GM21360 (cell line): ENCODE measurements at regions not wholly inside any gene's neighbourhood (a gene's known extent, or its start where the extent isn't known, plus 50 kb on each side); places are given as distances from the start of the nearest gene placed in this dataset.

Source experiments
- ATAC-seq: cut with Tn5 transposase; IDR thresholded peaks from one replicate; pipeline ENCODE4 v1.9.1; 2021; ENCODE audit warnings: mild to moderate bottlenecking, moderate library complexity; ENCODE audit not compliant: unreplicated experiment

DNA sequence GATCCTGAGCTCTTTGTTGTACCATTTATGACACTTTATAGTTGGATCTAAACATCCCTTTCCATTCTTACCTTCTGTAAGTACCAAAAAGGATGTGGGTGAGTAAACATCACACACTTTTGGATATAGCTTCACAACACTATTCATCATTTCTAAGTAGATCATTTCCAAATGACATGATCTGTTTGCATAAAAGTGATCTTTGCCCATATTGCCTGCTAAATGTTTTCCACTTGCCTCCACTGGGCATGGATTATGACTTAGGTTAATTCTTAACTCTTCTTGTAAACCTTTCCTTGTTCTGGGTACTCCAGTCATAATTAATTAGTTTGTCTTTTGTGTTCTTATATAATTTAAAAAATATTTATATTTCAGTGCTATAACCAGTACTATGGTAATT lies 244.9 kb upstream of the AGA start:
- no peak for ATAC-seq

GRCh38 chr4:177692907-177693306 lies 250.7 kb upstream of the AGA start:
- no peak for ATAC-seq

DNA sequence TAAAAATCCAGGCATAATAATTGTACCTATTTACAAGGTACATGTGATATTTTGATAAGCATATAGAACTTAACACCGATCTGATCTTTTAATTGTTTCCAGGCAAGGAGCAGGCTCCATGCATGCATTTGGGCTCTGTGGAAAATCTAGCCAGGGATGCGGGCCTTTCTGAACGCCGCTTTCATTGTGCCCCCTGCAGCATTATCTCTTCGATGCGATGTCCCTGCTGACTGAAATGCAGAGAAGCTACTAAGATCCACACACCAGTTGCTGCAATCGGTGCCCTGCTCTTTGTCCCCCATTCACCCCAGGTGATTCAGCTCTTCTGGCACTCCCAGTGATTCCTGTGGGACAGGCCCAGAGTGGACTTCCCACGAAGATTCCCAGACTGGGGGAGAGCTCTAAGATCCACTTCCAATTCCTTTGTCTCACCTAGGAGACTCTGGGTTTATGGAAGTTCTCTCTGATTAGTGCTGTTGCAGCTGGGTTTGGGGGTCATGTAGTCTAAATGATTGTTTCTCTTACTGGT lies 254.3 kb upstream of the AGA start:
- ATAC-seq, result no peak

DNA sequence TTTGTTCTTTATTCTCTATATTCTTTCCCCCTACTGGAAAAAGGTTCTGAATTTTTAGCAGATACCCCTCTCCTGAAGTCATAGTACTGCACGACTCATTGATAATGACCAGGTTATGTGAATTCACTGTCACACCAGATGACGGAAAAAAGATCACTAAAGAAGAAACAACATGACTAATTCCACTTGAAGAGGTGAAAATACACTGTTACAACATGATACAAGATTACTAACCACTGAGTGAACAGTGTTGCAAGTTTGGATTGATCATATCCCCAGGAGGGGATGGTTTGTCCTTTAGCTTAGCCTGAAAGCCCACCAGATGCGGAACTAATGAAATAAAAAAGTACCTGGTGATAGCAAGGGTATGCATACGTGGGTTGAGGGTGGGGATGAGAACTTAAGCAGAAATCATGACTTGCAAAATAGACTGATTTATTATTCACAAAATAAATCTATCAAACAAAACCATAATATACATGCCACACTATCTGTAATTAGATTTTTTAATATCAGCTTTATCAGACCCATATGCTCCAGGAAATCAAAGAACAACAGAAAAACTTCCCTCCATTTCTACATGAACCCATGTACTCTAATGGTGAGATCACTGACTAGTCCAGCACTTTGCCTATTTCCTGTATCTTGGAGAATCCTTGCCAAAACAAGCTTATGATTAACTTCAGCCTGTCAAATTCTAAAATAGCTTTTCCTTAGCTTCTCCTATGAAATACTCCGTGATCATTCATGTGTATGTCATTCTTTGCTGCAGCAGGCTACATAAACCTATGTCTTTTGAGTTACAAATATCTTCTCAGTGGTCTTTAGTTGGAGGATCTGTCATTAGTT lies 257.4 kb upstream of the AGA start:
- no peak for ATAC-seq

DNA sequence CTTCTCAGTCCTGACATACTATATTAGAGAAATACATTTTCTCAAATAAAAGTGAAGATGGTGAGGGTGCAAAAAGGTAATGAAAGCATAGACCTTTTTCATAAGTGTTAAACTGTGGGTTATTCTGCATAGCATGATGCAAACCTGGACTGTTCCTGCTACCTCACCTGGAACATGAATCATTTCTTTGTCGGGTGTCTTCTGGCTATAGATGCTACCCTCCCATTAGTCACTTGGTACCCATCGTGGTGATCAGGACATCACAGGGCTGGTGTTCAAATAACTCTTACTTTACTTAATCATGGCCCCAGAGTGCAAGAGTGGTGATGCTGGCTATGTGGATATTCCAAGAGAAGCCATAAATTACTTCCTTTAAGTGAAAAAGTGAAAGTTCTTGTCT lies 264.7 kb upstream of the AGA start:
- ATAC-seq, result no peak

DNA sequence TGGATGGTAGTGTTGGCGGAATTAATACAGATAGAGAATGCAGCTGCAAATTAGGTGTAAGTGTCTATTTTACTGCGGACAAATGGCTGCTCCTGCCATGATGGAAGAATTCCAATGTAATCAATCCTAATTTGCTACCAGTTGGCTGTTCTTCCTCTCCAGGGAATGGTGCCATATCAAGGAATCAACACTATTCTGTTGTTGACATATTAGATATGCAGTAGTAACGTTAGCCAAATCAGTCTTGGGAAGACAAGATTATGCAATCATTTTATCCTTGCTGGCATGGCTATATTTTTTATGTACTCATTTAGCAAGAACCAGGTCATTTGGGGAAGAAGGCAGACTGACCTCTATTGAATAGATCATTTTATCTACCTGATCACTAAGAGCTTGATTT lies 271.2 kb upstream of the AGA start:
- no peak for ATAC-seq

GRCh38 chr4:177717407-177717806 lies 275.2 kb upstream of the AGA start:
- ATAC-seq, result no peak

DNA sequence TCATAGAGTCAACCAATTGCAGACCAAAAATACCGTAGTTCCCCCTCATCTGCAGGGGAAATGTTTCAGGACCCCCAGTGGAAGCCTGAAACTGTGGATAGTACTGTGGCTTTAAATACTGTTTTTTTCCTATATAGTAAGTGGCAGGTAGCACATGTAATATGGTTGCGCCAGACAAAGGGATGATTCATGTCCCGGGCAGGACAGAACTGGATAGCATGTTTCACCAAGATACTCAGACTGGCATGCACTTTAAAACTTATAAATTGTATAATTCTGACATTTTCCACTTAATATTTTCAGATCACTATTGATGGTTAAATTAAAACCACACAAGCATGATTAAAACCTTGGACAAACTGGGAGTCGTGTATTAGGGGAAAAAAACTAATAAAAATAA lies 276.3 kb upstream of the AGA start:
- no peak for ATAC-seq

DNA sequence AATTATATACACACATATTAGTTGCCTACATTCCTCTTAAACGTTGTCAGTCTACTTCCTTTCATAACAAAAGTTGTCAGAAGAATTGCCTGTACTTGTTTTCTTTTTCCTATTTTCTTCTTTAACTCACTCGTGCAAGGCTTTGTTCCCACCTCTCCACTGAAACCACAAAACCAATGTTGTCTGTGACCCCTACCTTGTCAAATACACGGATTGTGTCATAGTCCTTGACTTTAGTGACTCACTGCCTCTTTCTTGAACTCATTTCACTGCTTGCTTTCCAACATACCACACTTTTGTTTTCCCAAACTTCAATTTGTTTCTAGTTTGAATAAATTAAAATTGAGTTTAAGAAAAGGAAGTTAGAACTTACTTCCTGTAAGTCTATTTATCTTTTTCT lies 283.9 kb upstream of the AGA start:
- no peak for ATAC-seq

- no peak for ATAC-seq
Observed at GRCh38 chr4:177728361-177729152, 286.3 kb upstream of the AGA start.

- ATAC-seq, result no peak
Observed at GRCh38 chr4:177729681-177730080, 287.4 kb upstream of the AGA start.

GRCh38 chr4:177737387-177737940 lies 295.2 kb upstream of the AGA start:
- ATAC-seq, result no peak

- no peak for ATAC-seq
Observed at GRCh38 chr4:177740563-177740962, 298.3 kb upstream of the AGA start.

DNA sequence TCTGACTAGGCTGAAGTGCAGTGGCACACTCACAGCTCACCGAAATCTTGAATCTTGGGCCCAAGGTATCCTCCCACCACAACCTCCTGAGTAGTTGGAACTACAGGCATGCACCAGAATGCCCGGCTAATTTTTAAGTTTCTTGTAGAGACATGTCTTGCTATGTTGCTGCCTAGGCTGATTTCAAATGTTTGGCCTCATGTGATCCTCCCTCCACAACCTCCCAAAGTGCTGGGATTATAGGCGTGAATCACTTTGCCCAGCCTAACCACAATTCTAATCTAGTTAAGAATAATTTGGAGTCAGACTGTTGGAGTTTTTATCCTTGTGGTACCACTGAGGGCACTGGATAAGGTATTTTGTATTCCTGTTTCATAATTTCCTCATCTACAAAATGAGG lies 317.5 kb upstream of the AGA start:
- ATAC-seq, result no peak

- ATAC-seq, result no peak
Observed at GRCh38 chr4:177761692-177762091, 319.5 kb upstream of the AGA start.

GRCh38 chr4:177769155-177769554 lies 326.9 kb upstream of the AGA start:
- no peak for ATAC-seq

DNA sequence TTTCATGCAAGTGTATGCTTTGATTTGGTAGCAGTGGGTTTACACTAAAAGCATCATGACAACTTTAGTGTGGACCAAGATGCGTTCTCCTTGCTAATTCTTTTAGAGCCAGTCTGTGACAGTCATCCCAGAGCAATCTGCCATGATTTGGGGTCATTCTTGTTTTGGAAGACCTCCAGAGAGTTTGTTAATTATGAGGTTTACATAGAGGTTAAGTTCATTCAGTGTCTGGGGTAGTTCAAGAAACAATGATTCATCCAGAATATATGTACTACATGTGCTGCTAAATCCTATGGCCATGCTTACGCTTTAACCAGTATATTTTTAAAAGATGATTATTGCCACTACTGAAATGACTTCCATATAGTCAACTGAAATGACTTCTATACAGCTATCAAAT lies 328.5 kb upstream of the AGA start:
- no peak for ATAC-seq

GRCh38 chr4:177771645-177772044 lies 329.4 kb upstream of the AGA start:
- no peak for ATAC-seq

DNA sequence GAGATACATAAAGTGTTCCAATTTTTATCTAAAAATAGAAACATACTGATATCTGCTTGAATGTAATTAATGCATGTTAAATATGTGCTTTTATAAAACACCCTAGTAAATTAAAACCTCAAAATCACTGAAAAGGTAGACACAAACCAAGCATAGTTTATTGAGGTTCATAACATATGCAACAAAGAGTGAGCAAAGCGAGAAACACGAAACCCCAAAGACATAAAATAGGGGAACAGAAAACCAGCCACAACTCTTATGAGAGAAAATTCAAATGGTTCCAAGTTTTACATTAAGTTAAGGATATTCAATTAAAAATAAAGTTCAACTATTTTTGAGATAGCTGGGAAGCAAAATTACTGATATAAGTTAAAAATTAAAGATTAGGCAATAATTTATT lies 336.4 kb upstream of the AGA start:
- ATAC-seq, result no peak

DNA sequence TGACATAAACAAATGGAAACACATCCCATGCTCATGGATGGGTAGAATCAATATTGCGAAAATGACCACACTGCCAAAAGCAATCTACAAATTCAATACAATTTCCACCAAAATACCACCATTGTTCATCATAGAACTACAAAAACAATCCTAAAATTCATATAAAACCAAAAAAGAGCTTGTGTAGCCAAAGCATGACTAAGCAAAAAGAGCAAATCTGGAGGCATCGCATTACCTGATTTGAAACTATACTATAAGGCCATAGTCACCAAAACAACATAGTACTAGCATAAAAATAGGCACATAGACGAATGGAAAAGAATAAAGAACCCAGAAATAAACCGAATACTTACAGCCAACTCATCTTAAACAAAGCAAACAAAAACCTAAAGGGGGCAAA lies 342.8 kb upstream of the AGA start:
- no peak for ATAC-seq

- no peak for ATAC-seq
Observed at GRCh38 chr4:177789610-177790009, 347.4 kb upstream of the AGA start.

DNA sequence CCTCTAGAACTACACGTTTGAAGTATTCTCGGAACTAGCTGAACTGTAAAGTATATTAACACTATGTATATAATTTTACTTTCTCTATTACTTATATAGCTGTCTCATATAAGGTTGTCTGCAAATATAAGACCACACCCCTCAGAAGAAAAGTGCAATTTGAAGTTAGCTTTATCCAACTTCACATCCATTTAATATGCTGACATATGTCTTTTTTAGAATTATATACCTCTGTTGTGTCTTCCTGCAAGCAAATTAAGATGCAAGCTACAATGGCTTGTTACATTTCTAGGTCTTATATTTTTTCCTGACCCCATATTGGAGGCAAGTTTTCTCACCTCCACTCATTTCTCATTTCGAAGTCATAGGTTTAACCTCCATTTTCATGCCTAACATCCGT lies 349.0 kb upstream of the AGA start:
- ATAC-seq, result no peak
